GM18508 (cell line): ENCODE measurements at regions not wholly inside any gene's neighbourhood (a gene's known extent, or its start where the extent isn't known, plus 50 kb on each side); places are given as distances from the start of the nearest gene placed in this dataset.

ENCODE experiments used
- ATAC-seq: cut with Tn5 transposase; IDR thresholded peaks from one replicate; pipeline ENCODE4 v1.9.1; 2021; ENCODE audit warnings: moderate number of reproducible peaks; ENCODE audit not compliant: insufficient read depth, unreplicated experiment

DNA sequence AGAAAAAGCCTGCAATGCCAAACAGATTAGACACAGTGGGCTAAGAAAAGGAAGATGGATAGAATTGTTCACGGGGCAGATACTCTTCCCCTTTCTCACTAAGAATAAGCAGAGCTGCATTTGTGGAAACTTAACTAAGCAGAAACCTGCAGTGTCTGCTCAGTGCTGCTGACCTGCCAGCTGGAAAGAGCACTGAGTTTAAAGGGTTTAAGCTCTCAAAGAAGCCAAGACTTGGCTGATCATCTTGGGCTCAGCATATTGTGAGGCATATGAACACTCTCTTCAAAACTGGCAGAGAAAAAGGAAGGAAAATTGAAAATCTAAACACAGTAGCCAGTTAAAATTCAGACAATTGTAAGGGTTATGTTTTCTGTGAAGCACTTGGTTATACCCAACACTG, 711.1 kb upstream of the EPHA7 start:
- ATAC-seq, result no peak

GRCh38 chr6:94129926-94130325, 710.6 kb upstream of the EPHA7 start:
- ATAC-seq, result no peak

DNA sequence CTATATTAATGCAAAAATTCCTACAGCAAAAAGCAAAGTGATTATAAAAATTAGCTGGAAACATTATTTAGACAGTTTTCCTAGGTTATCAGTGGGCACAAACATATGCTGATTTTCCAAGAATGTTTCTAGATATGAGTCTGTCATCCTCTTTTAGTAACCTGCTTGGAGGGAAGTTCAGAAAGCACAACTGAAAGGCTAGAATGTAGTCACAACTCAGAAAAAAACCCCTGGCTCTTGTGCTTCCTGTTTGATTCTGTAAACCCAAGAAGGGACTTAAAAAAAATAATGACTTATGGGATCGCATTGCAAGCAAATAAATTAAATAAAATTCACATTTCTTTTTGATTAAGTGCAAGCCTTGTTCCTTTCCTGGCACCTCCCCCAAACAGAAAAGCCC, 708.4 kb upstream of the EPHA7 start:
- ATAC-seq, result no peak

GRCh38 chr6:94124333-94124732, 705.0 kb upstream of the EPHA7 start:
- ATAC-seq, result no peak

DNA sequence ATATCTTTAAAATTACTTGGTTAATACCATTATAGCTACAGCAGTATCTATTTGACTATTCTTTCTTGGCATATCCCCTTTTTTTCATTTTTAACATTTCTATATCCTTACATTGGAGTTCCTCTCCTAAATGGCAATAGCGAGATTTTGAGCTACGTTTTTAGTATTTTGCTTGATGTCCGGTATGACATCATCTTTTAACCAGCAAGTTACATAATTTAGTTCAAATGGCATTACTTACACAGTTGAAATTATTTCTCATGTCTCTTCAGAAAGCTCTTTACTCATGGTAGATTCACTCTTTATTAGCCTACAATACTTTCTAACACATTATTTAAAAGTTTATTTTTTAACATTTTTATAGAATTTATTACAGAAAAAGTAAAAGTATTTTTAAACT, 701.7 kb upstream of the EPHA7 start:
- no peak for ATAC-seq

DNA sequence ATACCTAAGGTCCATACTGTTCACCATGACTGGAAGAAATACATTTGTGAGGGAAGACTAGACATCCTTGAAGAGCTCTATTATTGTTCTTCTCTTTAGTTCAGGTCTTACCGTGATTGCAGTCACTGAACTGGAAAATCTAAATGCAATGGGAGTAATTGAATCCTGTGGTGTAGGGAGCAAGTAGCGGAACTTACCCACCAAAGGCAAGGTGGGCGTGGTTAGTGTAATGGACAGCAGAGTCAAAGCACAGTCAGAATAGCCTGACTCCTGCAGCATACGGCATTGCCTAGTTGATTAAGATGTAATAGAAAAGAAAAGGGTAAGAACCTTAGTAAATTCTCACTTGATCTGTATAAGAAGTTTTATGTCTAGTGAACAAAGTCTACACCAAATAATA, 679.7 kb upstream of the EPHA7 start:
- ATAC-seq, result no peak

DNA sequence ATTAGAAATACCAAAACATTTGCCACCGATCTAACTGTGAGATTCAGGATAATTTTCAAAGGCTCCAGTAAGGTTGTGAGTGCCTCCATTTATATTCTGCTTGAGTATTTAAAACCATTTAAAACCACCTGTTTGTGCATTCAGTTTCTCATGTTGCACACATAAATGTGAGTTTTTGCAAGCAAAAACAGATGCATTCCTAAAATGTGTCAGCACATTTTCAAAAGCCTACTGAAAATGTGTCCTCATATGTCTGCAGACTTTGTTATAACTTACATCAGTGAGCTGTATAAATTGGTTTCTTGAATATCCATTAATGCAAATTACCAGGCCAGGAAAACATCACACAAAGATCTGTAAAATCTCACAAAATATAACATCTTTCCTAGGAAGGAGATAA, 676.6 kb upstream of the EPHA7 start:
- ATAC-seq, result no peak

DNA sequence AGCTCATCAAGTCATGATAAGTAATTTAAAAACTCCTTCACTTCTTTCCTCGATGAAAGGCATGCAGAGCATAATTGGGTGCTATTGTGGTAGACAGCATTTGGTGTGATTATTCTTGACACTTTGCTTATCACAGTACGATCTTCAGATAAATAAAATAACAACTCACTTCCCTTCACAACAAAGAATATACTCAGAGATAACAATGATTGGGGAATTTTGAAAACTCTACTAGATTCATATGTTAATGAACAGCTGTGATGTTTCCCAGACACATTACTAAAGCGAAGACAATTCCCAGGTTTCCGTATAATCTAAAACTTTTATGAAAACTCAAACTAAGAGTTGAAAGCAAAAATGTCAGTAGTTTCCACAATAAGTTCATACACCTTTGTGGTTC, 670.6 kb upstream of the EPHA7 start:
- no peak for ATAC-seq

GRCh38 chr6:94088870-94089269, 669.5 kb upstream of the EPHA7 start:
- ATAC-seq, result no peak

DNA sequence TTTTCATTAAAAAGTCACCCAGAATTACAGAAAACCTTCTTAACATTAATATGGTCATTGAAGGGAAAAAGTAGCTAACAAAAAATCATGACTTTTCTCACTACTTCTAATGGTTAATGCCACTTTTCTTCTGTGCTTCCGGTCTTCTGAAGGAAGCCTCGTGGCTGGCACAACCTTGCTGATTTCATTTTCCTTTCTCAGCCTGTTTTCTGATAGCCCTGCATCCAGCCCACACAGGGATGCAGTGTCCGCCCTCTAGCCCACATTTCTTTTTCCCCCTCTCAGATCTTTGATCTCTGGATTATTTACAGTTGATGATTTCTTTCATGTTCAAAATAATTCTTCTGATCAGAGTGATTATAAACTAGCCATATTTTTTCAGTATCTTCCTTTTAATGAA, 655.4 kb upstream of the EPHA7 start:
- ATAC-seq, result no peak

DNA sequence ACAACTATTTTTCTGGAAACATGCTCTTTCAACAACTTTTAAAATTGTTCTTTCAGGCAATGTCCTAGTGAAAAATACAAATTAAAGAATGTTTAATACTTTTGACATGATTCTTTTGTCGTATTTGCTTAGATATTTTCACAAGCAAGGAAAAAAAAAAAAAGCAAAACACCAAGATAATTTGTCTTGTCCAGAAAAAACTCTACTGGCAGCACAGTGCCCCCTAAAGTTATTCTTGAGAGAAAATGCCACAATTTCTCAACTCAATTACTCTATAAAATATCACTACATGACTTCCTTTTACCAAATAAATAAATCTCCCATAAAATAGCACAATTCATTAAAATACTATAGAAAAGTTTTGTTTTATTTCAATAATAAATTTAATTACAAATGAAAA, 652.5 kb upstream of the EPHA7 start:
- no peak for ATAC-seq

DNA sequence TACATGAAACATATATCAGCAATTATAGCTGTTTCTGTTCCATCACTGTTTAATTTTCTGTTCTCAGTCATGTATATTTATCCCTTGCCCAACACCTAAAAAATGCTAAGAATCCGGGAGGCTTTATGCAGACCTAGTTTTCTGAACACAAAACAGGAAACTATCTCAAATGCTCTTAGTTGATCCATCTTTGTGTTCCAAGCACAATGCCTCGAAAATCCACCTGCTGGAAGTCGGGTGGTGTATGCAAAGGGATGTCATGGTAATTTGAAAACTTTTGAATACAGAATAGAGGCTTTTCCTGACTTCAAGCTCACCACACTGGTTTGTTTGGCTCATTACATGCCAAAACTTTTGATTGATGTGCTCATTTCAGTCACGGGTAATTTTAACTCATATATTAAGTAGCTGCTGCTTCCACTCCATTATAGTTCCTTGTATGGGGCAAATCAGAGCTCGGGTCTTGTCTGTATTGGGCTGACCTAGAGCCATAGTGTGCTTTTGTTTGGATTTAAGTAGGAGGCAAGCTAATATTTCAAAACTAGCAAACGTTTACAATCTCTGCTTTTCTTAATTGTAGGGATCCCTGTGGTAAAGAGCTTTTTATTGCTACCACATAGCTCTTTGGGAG, 646.5 kb upstream of the EPHA7 start:
- no peak for ATAC-seq

- ATAC-seq, result no peak
Observed at GRCh38 chr6:94052749-94053148, 633.4 kb upstream of the EPHA7 start.

- no peak for ATAC-seq
Observed at GRCh38 chr6:94050515-94050914, 631.2 kb upstream of the EPHA7 start.

DNA sequence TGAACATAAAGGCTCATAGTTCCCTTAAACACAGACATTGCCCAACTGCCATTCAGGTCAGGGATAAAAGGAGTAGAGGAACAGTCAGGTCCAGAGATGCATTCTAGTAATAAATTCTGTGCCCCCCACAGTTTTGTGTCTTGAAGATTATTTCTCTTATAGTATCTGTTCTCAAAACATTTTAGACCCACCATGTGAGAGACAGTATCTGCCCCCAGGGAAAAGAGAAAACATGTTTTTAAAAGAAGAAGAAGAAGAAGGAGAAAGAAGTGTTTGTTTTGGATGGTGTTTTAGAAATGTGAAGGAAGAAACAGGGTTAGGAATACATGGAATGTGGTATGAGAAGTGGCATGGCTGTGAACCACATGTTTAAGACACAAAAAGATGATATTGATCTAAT, 629.6 kb upstream of the EPHA7 start:
- no peak for ATAC-seq

DNA sequence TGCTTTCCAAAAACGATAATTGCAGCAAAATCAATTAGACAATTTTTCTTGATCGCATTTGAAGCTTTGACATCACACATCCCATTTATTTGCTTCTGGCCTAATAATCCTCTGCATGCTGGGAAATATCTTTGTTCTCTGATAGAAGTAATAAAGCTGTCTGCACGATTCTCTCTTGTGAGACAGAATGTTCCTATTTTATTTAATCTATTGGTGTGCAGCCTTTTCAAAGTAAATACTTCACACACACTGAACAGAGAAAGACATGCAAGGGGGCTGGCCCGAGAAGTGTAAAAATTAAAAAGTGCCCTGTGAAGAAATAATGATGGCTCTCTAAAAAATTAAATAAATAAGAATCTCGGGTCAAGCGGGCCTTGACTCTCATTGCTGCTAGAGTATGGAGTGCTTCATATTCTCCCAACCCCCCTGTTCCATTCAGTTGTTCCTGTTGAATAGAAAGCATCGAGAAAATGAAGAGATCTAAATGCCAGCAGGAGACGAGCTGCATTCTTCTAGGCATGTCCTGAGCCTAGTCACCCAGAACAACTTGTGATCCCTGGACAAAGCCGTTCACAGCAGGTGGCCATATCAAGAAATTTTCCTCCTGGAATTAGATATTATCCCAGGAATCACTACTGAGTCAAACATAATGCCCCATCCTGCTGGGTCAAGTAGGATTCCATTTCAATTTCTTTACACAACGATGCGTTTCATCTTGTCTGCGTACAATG, 625.9 kb upstream of the EPHA7 start:
- ATAC-seq, result no peak

DNA sequence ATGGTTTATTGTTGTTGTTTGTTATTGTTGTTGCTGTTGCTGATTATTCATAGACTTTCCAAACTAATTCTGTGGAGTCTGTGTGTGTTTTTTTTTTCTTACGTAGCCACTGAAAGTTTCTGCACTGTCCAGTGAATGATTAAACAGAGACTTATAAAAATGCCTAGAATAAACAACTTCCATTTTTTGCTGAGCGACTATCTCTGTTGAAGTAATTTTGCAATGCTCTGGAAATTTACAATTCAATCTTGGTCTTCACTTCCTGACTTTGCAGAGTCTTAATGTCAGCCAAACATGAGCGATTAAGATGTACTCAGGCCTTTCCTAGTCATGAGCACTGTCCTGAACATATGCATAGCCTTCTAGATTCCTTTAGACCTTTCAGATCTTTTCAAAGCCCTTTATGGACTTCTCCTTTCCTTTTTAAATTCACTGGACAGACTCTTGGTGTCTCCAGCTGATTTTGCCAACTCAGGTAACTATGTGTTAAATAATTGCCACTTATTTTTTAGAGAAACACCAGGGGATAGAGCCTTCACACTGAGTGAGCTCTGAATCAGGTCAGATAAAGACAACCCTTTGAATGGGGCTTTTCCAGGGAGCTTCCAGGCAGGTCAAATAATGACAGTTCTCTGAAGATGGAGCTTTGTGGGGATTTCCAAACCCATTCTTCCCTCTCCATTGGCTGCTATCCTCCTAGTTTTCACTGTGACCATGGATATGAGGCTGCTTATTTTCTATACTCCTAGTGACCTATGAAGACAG, 622.8 kb upstream of the EPHA7 start:
- ATAC-seq, result no peak

DNA sequence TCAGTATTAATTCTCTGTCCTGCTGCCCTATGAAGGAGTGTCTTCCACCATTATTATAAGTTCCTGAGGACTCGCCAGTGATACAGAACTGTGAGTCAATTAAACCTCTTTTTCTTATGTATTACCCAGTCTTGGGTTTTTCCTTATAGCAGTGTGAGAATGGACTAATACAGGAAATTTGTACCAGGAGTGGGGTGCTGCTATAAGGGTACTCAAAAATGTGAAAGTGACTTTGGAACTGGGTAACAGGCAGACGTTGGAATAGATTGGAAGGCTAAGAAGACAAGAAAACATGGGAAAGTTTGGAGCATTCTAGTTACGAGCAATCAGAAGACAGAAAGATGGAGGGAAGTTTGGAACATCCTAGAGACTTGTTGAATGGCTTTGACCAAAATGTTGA, 616.7 kb upstream of the EPHA7 start:
- ATAC-seq, result no peak

DNA sequence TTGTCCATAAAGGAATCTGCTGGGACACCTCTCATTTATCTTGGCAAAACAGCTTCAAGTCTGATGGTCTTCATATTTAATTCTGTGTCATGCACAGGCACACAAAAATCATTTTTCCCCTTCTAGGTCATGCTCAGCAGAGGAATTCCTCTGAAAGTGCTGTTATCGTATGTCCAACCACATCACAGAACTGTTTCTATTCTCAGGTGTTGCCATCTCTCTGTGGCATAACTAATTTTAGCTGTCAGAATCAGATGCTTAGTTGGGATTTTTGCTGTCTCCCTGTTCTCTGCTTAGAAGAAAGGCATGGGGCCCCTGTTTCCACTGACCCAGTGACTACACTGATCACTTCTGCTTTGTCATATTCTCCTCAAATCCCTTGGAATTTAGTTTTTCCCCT, 608.0 kb upstream of the EPHA7 start:
- ATAC-seq, result no peak

DNA sequence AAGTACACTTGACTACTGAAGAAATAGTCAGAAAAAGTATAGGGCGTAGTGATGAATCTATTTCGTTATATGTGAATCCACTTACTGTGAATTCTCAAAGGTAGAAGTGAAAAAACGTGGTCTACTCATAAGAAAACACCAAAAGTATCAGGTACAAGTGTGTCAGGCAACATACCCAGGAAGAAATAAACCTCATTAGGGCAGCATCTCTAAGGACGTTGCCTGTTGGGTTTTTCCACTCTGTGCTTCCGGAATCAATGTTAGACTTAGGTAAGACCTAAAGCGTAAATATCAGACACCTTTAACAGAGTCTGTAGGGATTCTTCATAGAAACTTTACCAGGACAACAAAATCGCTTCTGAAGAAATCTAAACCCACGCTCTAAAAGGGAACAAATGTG, 607.2 kb upstream of the EPHA7 start:
- ATAC-seq, result no peak

DNA sequence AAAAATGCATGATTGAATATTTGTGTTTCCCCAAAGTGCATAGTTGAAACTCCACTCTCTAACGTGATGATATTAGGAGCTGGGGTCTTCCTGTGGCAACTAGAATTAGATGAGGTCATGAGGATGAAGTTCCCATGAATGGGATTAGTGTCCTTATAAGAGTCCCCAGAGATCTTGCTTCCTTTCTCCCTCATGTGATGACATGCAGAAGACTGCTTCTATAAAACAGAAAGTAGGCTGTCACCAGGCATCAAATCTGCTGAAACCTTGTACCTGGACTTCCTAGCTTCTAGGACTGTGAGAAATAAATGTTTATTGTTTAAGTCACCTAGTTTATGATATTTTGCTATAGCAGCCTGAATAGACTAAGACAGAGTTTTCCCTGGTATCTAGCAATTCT, 586.5 kb upstream of the EPHA7 start:
- no peak for ATAC-seq

DNA sequence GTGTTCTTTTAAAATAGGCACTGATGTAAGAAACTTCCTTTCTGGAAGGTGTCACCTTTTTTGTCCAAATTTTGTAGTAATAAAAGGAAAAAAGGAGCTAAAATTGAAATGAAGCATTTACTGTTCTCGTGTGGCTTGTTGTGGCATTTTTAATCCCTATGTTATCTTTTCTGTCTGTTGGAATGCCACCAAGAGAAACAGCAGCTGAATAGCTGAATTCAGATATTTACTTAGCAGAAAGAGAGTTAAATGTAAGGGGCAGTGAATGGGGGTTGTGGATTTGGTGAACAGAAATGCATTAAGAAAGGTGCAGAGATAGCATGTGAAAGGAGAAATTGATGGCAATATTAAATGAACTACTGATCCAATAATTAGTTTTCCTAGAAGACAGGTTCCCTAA, 573.6 kb upstream of the EPHA7 start:
- ATAC-seq, result no peak
